NB4 (cell line): ENCODE measurements at regions not wholly inside any gene's neighbourhood (a gene's known extent, or its start where the extent isn't known, plus 50 kb on each side); places are given as distances from the start of the nearest gene placed in this dataset.

Source experiments
- CTCF ChIP-seq: IDR thresholded peaks from one replicate; pipeline ENCODE4 v1.5.1; 2012; ENCODE audit warnings: low read depth, low read length
- MAX ChIP-seq: IDR thresholded peaks from 2 replicates; pipeline ENCODE4 v1.6.1; 2011; ENCODE audit warnings: low read depth, low read length
- MYC ChIP-seq: IDR thresholded peaks from 2 replicates; pipeline ENCODE4 v1.6.1; 2011; ENCODE audit warnings: low read depth, low read length
- POLR2A ChIP-seq: IDR thresholded peaks from 2 replicates; pipeline ENCODE4 v1.6.1; 2011; ENCODE audit warnings: mild to moderate bottlenecking; ENCODE audit not compliant: insufficient read length; ENCODE audit errors: extremely low read depth

- no peak for TF ChIP-seq CTCF
- no peak for TF ChIP-seq POLR2A
- TF ChIP-seq MAX = no peak
- no peak for TF ChIP-seq MYC
Observed at GRCh38 chr1:198893141-198893540, 254.3 kb downstream of the PTPRC start.
